ENCODE measurements at regions not wholly inside any gene's neighbourhood (a gene's known extent, or its start where the extent isn't known, plus 50 kb on each side); places are given as distances from the start of the nearest gene placed in this dataset.

DNA sequence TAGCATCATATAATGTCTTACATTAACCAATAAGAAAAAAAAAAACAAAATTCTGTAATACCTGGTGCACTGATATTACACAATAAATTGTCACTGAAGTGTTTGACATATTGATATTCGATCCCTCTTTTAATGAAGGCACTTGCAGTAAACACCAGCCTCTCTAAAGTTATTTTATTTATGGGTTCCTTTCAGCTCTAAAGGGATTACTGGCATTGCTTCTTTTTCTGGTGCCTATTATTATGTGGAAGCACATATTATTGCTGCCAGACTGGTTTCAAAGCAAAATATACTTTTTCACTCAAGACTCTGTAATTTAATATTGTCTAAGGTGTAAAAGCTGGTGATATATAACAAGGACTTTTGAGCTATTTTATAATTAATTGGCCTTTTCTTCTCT, 1090.5 kb downstream of the TRHDE start:
- no peak for TF ChIP-seq RAD21 (IDR thresholded peaks at IDR 0.05; ENCODE audit: low read depth)
- no peak for TF ChIP-seq CEBPB (IDR thresholded peaks at IDR 0.05)
- no peak for TF ChIP-seq TEAD4 (IDR thresholded peaks at IDR 0.05)
- TF ChIP-seq NFIC (IDR thresholded peaks at IDR 0.05), result no peak

Data from Ishikawa (cell line).